ENCODE measurements at regions not wholly inside any gene's neighbourhood (a gene's known extent, or its start where the extent isn't known, plus 50 kb on each side); places are given as distances from the start of the nearest gene placed in this dataset.

GRCh38 chr11:87437844-87438223 is 400.1 kb downstream of the TMEM135 start:
- Histone ChIP-seq H3K36me3 (ENCODE audit: insufficient read depth, low read depth, low read length) (no peaks in the 10 kb centered on the region), H3K4me3 (ENCODE audit: low read length) (no peak overlapping the region), H3K9ac (ENCODE audit: low read depth, low read length) (no peak overlapping the region), H3K4me1 (ENCODE audit: insufficient read depth, low read length) (no peaks in the 10 kb centered on the region), H3K27ac (ENCODE audit: low read length) (no peak overlapping the region), H3K9me3 (ENCODE audit: insufficient read depth, low read depth, low read length) (no peaks in the 10 kb centered on the region), H3K27me3 (ENCODE audit: insufficient read depth, low read length) (no peaks in the 10 kb centered on the region)

DNA sequence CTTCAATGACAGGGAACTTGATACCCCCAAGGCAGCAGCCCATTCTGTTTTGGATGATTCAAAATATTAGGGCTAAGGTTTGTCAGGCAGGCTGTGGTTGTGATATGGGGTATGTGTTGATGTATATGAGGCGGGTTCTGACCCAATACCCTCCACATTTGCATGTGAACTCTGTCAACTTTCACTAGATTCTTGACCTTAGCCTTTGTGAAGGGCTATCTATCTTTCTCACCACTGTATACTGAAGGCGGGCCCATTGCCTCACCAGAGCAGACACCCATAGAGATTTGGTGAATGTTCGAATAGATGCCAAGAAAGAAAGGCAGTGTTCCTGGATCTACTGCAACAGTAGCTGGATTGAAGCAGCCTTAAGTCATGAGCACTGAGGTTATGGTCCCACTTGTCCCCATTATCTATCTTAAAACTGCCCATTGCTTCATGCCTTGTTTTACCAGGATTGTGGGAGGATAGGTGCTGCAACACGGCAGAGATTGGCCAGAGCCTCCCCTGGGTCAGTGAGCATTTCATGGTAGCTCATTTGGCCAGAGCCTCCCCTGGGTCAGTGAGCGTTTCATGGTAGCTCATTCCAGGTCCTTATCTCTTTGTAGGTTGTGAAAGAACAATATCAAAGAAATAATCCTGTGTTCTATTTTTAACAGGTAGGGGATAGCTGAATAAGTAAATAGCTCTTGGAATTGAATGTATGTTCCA is 399.6 kb downstream of the TMEM135 start:
- Histone ChIP-seq H3K4me1 (ENCODE audit: insufficient read depth, low read length) (no peaks in the 10 kb centered on the region), H3K36me3 (ENCODE audit: insufficient read depth, low read depth, low read length) (no peaks in the 10 kb centered on the region), H3K27ac (ENCODE audit: low read length) (no peak overlapping the region)

DNA sequence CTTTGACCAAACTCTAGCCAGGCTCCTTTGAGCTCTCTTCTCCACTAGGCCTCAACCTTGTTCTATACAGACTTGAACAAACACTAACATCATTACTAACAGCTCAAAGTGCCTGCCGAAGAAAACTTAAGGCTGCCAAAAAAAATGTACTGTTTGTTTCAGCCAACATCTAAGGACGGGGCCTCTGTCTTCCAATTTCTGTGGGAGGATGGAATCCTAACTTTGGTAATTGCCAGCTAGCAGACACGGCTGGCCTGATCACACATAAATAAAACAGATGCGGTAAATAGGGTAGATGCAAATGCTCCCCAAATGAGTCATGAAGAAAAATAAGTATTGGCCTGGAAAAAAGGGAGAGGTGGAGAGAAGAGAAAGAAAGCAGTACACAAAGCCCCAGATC is 394.3 kb downstream of the TMEM135 start:
- H3K9me3 ChIP-seq (ENCODE audit: insufficient read depth, low read depth, low read length) = no peaks in the 10 kb centered on the region
- no peaks in the 10 kb centered on the region for H3K27me3 ChIP-seq (ENCODE audit: insufficient read depth, low read length)
- no peaks in the 10 kb centered on the region for H3K36me3 ChIP-seq (ENCODE audit: insufficient read depth, low read depth, low read length)
- no peak overlapping the region for H3K27ac ChIP-seq (ENCODE audit: low read length)
- H3K4me3 ChIP-seq (ENCODE audit: low read length) = no peak overlapping the region
- peaks cover 2% of the 10 kb centered on the region; the same call in 1 of the 2 replicates for H3K4me1 ChIP-seq (ENCODE audit: insufficient read depth, low read length)
- H3K9ac ChIP-seq (ENCODE audit: low read depth, low read length) = no peak overlapping the region

More for the DNA sequence above, 399.6 kb downstream of the TMEM135 start:
- H3K27me3 ChIP-seq (ENCODE audit: insufficient read depth, low read length) = no peaks in the 10 kb centered on the region
- H3K9ac ChIP-seq (ENCODE audit: low read depth, low read length) = no peak overlapping the region
- H3K4me3 ChIP-seq (ENCODE audit: low read length) = no peak overlapping the region
- H3K9me3 ChIP-seq (ENCODE audit: insufficient read depth, low read depth, low read length) = no peaks in the 10 kb centered on the region

GRCh38 chr11:87431392-87431791 is 393.7 kb downstream of the TMEM135 start:
- H3K4me3 ChIP-seq (ENCODE audit: low read length) = no peak overlapping the region
- H3K9me3 ChIP-seq (ENCODE audit: insufficient read depth, low read depth, low read length) = no peaks in the 10 kb centered on the region
- no peak overlapping the region for H3K9ac ChIP-seq (ENCODE audit: low read depth, low read length)
- peaks cover 4% of the 10 kb centered on the region for H3K4me1 ChIP-seq (ENCODE audit: insufficient read depth, low read length)
- H3K27ac ChIP-seq (ENCODE audit: low read length) = no peak overlapping the region
- H3K27me3 ChIP-seq (ENCODE audit: insufficient read depth, low read length) = no peaks in the 10 kb centered on the region
- no peaks in the 10 kb centered on the region for H3K36me3 ChIP-seq (ENCODE audit: insufficient read depth, low read depth, low read length)

- Histone ChIP-seq H3K9me3 (ENCODE audit: insufficient read depth, low read depth, low read length) (no peaks in the 10 kb centered on the region), H3K27ac (ENCODE audit: low read length) (no peak overlapping the region), H3K4me3 (ENCODE audit: low read length) (no peak overlapping the region)
Measured at GRCh38 chr11:87430821-87431220, 393.1 kb downstream of the TMEM135 start.

DNA sequence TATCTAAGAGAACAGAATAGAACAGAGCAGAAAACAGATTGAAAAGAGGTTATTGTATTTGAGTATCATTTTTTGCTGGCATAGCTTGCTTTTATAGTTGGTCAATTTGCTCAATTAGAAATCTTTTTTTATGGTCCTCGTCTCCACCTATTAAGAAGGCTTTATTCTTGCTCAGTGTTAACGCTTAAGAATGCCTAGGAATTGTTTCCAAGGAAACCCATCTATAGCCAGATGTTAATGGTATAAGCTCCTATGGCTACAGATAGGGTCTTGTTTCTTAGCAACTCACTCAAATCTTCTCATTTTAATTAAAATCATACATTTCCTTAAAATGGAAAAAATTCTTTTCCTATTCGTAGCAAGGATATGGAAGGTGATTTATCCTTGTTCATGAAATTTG is 392.3 kb downstream of the TMEM135 start:
- H3K36me3 ChIP-seq (ENCODE audit: insufficient read depth, low read depth, low read length) = no peaks in the 10 kb centered on the region
- no peaks in the 10 kb centered on the region for H3K9me3 ChIP-seq (ENCODE audit: insufficient read depth, low read depth, low read length)
- no peak overlapping the region for H3K27ac ChIP-seq (ENCODE audit: low read length)
- H3K9ac ChIP-seq (ENCODE audit: low read depth, low read length) = no peak overlapping the region
- no peak overlapping the region for H3K4me3 ChIP-seq (ENCODE audit: low read length)
- no peaks in the 10 kb centered on the region for H3K27me3 ChIP-seq (ENCODE audit: insufficient read depth, low read length)
- H3K4me1 ChIP-seq (ENCODE audit: insufficient read depth, low read length) = peaks cover 8% of the 10 kb centered on the region

More at GRCh38 chr11:87430821-87431220, 393.1 kb downstream of the TMEM135 start:
- H3K9ac ChIP-seq (ENCODE audit: low read depth, low read length) = no peak overlapping the region
- peaks cover 8% of the 10 kb centered on the region for H3K4me1 ChIP-seq (ENCODE audit: insufficient read depth, low read length)
- no peaks in the 10 kb centered on the region for H3K27me3 ChIP-seq (ENCODE audit: insufficient read depth, low read length)
- H3K36me3 ChIP-seq (ENCODE audit: insufficient read depth, low read depth, low read length) = no peaks in the 10 kb centered on the region

DNA sequence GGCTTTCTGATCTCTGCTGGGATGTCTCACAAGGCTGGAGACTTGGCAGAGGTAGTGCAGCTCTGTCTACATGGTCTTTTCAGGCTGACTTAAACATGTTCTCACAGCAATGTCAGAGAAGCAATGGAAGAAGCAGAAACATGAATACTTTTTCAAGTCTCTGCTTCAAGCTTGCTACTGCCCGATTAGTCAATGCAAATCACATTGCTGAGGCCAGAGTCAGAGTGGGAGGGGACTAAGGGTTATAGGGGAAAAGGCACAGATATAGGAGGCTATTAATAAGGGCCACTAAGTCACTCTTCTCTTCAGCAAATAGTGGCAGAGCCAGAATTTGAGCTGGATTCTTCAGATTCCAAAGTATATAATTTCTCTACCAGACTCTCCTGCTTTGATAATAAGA is 390.5 kb downstream of the TMEM135 start:
- H3K27ac ChIP-seq (ENCODE audit: low read length) = no peak overlapping the region
- peaks cover 8% of the 10 kb centered on the region for H3K4me1 ChIP-seq (ENCODE audit: insufficient read depth, low read length)
- H3K27me3 ChIP-seq (ENCODE audit: insufficient read depth, low read length) = no peaks in the 10 kb centered on the region
- H3K36me3 ChIP-seq (ENCODE audit: insufficient read depth, low read depth, low read length) = no peaks in the 10 kb centered on the region
- no peaks in the 10 kb centered on the region for H3K9me3 ChIP-seq (ENCODE audit: insufficient read depth, low read depth, low read length)
- no peak overlapping the region for H3K4me3 ChIP-seq (ENCODE audit: low read length)
- no peak overlapping the region for H3K9ac ChIP-seq (ENCODE audit: low read depth, low read length)

- Histone ChIP-seq H3K4me3 (ENCODE audit: low read length) (no peak overlapping the region), H3K9ac (ENCODE audit: low read depth, low read length) (no peak overlapping the region), H3K4me1 (ENCODE audit: insufficient read depth, low read length) (peaks cover 8% of the 10 kb centered on the region), H3K27ac (ENCODE audit: low read length) (no peak overlapping the region), H3K27me3 (ENCODE audit: insufficient read depth, low read length) (no peaks in the 10 kb centered on the region), H3K9me3 (ENCODE audit: insufficient read depth, low read depth, low read length) (no peaks in the 10 kb centered on the region), H3K36me3 (ENCODE audit: insufficient read depth, low read depth, low read length) (no peaks in the 10 kb centered on the region)
Measured at GRCh38 chr11:87425943-87426342, 388.2 kb downstream of the TMEM135 start.

DNA sequence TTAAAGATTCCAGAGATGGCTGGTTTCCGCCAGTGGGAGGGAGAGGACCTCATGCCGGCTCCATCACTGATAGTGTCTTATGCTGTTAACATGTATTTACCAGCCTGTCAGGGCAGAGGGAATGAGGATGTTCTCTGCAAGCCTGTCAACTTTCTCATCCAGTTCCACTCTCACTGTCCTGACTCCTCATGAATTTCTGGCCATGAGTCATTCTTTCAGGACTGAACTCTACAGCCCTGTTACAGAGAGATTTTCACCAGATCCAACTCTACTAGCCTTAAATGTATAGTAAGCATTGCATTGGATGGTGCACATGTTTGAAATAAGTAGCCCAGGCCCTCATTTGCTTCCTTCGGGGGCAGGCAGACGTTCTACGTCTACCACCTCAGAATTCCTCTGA is 387.7 kb downstream of the TMEM135 start:
- Histone ChIP-seq H3K27me3 (ENCODE audit: insufficient read depth, low read length) (no peaks in the 10 kb centered on the region), H3K9me3 (ENCODE audit: insufficient read depth, low read depth, low read length) (no peaks in the 10 kb centered on the region), H3K4me3 (ENCODE audit: low read length) (no peak overlapping the region), H3K4me1 (ENCODE audit: insufficient read depth, low read length) (peaks cover 8% of the 10 kb centered on the region), H3K36me3 (ENCODE audit: insufficient read depth, low read depth, low read length) (no peaks in the 10 kb centered on the region), H3K27ac (ENCODE audit: low read length) (no peak overlapping the region), H3K9ac (ENCODE audit: low read depth, low read length) (no peak overlapping the region)

DNA sequence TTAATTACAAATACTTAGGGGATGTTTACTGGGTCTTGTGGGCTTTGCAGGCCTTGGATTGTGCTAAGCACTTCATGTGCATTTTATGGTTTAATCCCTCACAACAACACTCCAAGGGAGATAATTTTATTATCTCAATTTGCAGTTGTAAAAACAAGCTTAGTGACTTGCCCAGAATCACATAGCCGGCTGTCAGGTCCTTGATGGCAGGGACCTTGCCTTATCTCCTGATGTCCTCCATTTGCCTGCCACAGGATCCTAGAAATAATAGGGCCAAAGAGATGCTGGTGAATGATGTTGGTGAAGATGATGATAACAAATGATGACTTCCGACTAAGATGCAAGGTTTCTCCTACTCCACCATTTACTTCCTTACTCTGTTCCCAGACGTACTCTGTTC is 385.4 kb downstream of the TMEM135 start:
- Histone ChIP-seq H3K9ac (ENCODE audit: low read depth, low read length) (no peak overlapping the region), H3K27ac (ENCODE audit: low read length) (no peak overlapping the region), H3K4me3 (ENCODE audit: low read length) (no peak overlapping the region), H3K9me3 (ENCODE audit: insufficient read depth, low read depth, low read length) (no peaks in the 10 kb centered on the region), H3K27me3 (ENCODE audit: insufficient read depth, low read length) (no peaks in the 10 kb centered on the region), H3K36me3 (ENCODE audit: insufficient read depth, low read depth, low read length) (no peaks in the 10 kb centered on the region), H3K4me1 (ENCODE audit: insufficient read depth, low read length) (peaks cover 7% of the 10 kb centered on the region)

DNA sequence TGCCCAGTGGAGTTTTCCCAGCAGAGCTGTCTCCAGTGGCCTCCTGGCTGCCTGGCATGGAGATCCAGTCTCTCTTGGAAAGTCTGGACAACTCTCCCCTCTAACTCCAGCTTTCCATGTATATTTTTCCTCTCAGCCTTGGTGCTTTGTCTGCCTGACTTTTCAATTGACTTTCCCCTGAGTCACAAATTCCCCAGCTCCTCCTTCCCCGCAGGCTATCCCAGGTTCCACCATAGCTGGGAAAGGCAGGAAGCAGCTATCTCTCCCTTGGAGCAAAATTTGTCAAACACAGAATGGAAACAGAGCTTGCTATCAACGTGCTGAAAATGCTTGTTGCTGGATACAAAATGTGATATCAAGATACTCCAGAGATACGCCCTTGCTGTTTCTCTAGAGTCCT is 384.8 kb downstream of the TMEM135 start:
- Histone ChIP-seq H3K27ac (ENCODE audit: low read length) (no peak overlapping the region), H3K4me3 (ENCODE audit: low read length) (no peak overlapping the region), H3K4me1 (ENCODE audit: insufficient read depth, low read length) (peaks cover 5% of the 10 kb centered on the region), H3K36me3 (ENCODE audit: insufficient read depth, low read depth, low read length) (no peaks in the 10 kb centered on the region), H3K9me3 (ENCODE audit: insufficient read depth, low read depth, low read length) (no peaks in the 10 kb centered on the region), H3K27me3 (ENCODE audit: insufficient read depth, low read length) (no peaks in the 10 kb centered on the region), H3K9ac (ENCODE audit: low read depth, low read length) (no peak overlapping the region)

DNA sequence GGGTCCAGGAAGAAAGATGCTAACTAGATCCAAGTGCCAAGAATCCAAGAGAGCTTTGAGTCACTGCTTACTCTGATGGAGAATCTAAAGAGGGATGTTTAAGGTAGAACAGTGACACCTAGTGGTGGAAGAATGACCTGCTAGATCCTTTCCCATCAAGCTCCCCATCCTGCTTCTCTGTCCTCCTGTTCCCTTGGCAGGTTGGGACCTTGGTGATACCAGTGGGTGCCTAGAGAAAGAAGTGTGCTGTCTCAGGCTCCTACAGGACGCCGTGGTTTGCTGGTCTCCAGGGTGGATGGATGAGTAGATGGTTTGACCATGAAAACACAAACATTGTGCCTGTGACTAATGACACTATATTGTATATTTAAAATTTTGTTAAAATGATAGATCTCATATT is 383.7 kb downstream of the TMEM135 start:
- Histone ChIP-seq H3K27me3 (ENCODE audit: insufficient read depth, low read length) (no peaks in the 10 kb centered on the region), H3K27ac (ENCODE audit: low read length) (no peak overlapping the region), H3K4me1 (ENCODE audit: insufficient read depth, low read length) (peaks cover 4% of the 10 kb centered on the region), H3K9ac (ENCODE audit: low read depth, low read length) (no peak overlapping the region), H3K36me3 (ENCODE audit: insufficient read depth, low read depth, low read length) (no peaks in the 10 kb centered on the region), H3K4me3 (ENCODE audit: low read length) (no peak overlapping the region), H3K9me3 (ENCODE audit: insufficient read depth, low read depth, low read length) (no peaks in the 10 kb centered on the region)
